CD14-positive monocyte (primary cell): ENCODE measurements at regions not wholly inside any gene's neighbourhood (a gene's known extent, or its start where the extent isn't known, plus 50 kb on each side); places are given as distances from the start of the nearest gene placed in this dataset.

Experiments
- DNase-seq, 3 donors: peaks; one replicate each; pipeline ENCODE4 v3.0.0-alpha.2; 2011 to 2022
- H2AFZ ChIP-seq: 2 replicates; pipeline ENCODE4 v1.6.0; 2012; ENCODE audit warnings: mild to moderate bottlenecking, low read depth, low read length, inconsistent platforms; ENCODE audit not compliant: insufficient read depth, poor library complexity, severe bottlenecking
- H3K27ac ChIP-seq, 2 donors: 1 replicate in 1 of 2; 2 replicates in 1 of 2; pipeline ENCODE4 v1.5.1; 2012 to 2013; ENCODE audit warnings: low read length in 2 of 2, control low read depth in 1 of 2, inconsistent platforms in 1 of 2, low read depth in 1 of 2, mild to moderate bottlenecking in 1 of 2
- H3K27me3 ChIP-seq, 2 donors: one replicate each; pipeline versions ENCODE4 v1.6.0 to v1.6.1; 2011 to 2013; ENCODE audit warnings: low read length in 2 of 2; ENCODE audit not compliant: control insufficient read depth in 2 of 2, insufficient read depth in 2 of 2
- H3K36me3 ChIP-seq, 2 donors: replicated peaks in 1 of 2; 1 replicate in 1 of 2; 2 replicates in 1 of 2; pipeline versions ENCODE4 v1.5.1 to v1.6.1; 2012 to 2013; ENCODE audit warnings: low read length in 2 of 2, control low read depth in 1 of 2, inconsistent platforms in 1 of 2, mild to moderate bottlenecking in 1 of 2; ENCODE audit not compliant: insufficient read depth in 2 of 2, control insufficient read depth in 1 of 2
- H3K4me1 ChIP-seq, 2 donors: 1 replicate in 1 of 2; 2 replicates in 1 of 2; pipeline versions ENCODE4 v1.5.1 to v1.6.1; 2012 to 2013; ENCODE audit warnings: low read length in 2 of 2, control low read depth in 1 of 2, inconsistent platforms in 1 of 2, mild to moderate bottlenecking in 1 of 2, moderate library complexity in 1 of 2; ENCODE audit not compliant: insufficient read depth in 2 of 2, control insufficient read depth in 1 of 2
- H3K4me2 ChIP-seq: replicated peaks from 2 replicates; pipeline ENCODE3; 2012; ENCODE audit warnings: low read length, moderate library complexity, mild to moderate bottlenecking; ENCODE audit not compliant: poor library complexity, severe bottlenecking; ENCODE audit errors: extremely low read depth
- H3K4me3 ChIP-seq, 3 experiments: fragments of 200-600 bp in 1 of 3; sonication (generic) in 1 of 3; replicated peaks in 1 of 3; 1 replicate in 2 of 3; 2 replicates in 1 of 3; pipeline ENCODE4 v1.5.1; 2011 to 2013; ENCODE audit warnings: low read length in 3 of 3, mild to moderate bottlenecking in 3 of 3, control low read depth in 2 of 3, low read depth in 2 of 3, inconsistent platforms in 1 of 3, moderate library complexity in 1 of 3
- H3K79me2 ChIP-seq: 2 replicates; pipeline ENCODE4 v1.6.0; 2012; ENCODE audit warnings: mild to moderate bottlenecking, control low read depth, inconsistent platforms, low read length, moderate library complexity; ENCODE audit not compliant: insufficient read depth
- H3K9ac ChIP-seq: 2 replicates; pipeline ENCODE4 v1.6.0; 2017; ENCODE audit warnings: low read length, mild to moderate bottlenecking; ENCODE audit not compliant: insufficient read depth, poor library complexity, severe bottlenecking
- H3K9me3 ChIP-seq, 2 donors: replicated peaks in 1 of 2; 1 replicate in 1 of 2; 2 replicates in 1 of 2; pipeline versions ENCODE4 v1.5.1 to v1.6.1; 2012 to 2013; ENCODE audit warnings: low read length in 2 of 2, control low read depth in 1 of 2; ENCODE audit not compliant: control insufficient read depth in 1 of 2, insufficient read depth in 1 of 2
- H4K20me1 ChIP-seq: 2 replicates; pipeline ENCODE4 v1.6.0; 2012; ENCODE audit warnings: mild to moderate bottlenecking, low read length, control low read depth, moderate library complexity; ENCODE audit not compliant: insufficient read depth
- H3K27ac Mint-ChIP-seq, 7 donors: one replicate each; pipeline ENCODE4 v1.8.0; 2020; ENCODE audit warnings: mild to moderate bottlenecking in 7 of 7, mixed read lengths in 7 of 7, moderate library complexity in 6 of 7, inconsistent platforms in 2 of 7
- H3K27me3 Mint-ChIP-seq, 3 donors: one replicate each; pipeline ENCODE4 v1.8.0; 2021 to 2022; ENCODE audit warnings: low read depth in 3 of 3, mild to moderate bottlenecking in 3 of 3, mixed read lengths in 3 of 3, moderate library complexity in 3 of 3, inconsistent platforms in 1 of 3
- H3K36me3 Mint-ChIP-seq, 2 donors: one replicate each; pipeline ENCODE4 v1.8.0; 2020; ENCODE audit warnings: mixed read lengths in 2 of 2, inconsistent platforms in 1 of 2, mild to moderate bottlenecking in 1 of 2
- H3K4me1 Mint-ChIP-seq: one replicate; pipeline ENCODE4 v1.8.0; 2020; ENCODE audit warnings: mild to moderate bottlenecking, mixed read lengths
- H3K4me3 Mint-ChIP-seq, 2 donors: one replicate each; pipeline ENCODE4 v1.8.0; 2020; ENCODE audit warnings: mild to moderate bottlenecking in 2 of 2, mixed read lengths in 2 of 2, moderate library complexity in 1 of 2
- H3K9me3 Mint-ChIP-seq, 7 donors: one replicate each; pipeline ENCODE4 v1.8.0; 2020 to 2022; ENCODE audit warnings: mixed read lengths in 7 of 7, mild to moderate bottlenecking in 6 of 7, moderate library complexity in 6 of 7, inconsistent platforms in 2 of 7
- CTCF ChIP-seq: fragments of 200-600 bp; IDR thresholded peaks from one replicate; pipeline ENCODE4 v1.8.0; 2022; ENCODE audit warnings: antibody characterized with exemption, mild to moderate bottlenecking
- WGBS: methylation state at CpG from one replicate; pipeline ENCODE4 v1.1.5; 2013; ENCODE audit warnings: missing lambda C conversion rate; ENCODE audit not compliant: insufficient coverage; 5-methylcytosine and 5-hydroxymethylcytosine counted together
- intact Hi-C, 2 donors: fragments of 100-400 bp; cut with micrococcal nuclease; formaldehyde crosslinking; loops; one replicate each; pipeline versions ENCODE4 v1.15.0 to v1.15.1; 2023

GRCh38 chr7:89826121-89826520, 328.1 kb upstream of the STEAP1 start:
- no peak overlapping the region for H3K4me3 ChIP-seq
- Mint-ChIP-seq H3K36me3 (no peaks in the 10 kb centered on the region), H3K27ac (no peak overlapping the region), H3K4me1 (no peaks in the 10 kb centered on the region), H3K4me3 (no peak overlapping the region), H3K9me3 (peaks cover 0 to 5% (median 0%) of the 10 kb centered on the region in 7 donors), H3K27me3 (no peaks in the 10 kb centered on the region)
- no peak overlapping the region for H3K4me2 ChIP-seq
- TF ChIP-seq CTCF: no peak
- H3K36me3 ChIP-seq: no peaks in the 10 kb centered on the region
- intact Hi-C loops: no loop called here
- no peaks in the 10 kb centered on the region for H3K79me2 ChIP-seq
- DNase-seq: no peak
- H3K27me3 ChIP-seq: no peaks in the 10 kb centered on the region
- no peak overlapping the region for H3K9ac ChIP-seq
- H2AFZ ChIP-seq: no peak overlapping the region
- H3K27ac ChIP-seq: no peak overlapping the region
- no peaks in the 10 kb centered on the region for H4K20me1 ChIP-seq
- H3K4me1 ChIP-seq: no peaks in the 10 kb centered on the region
- WGBS: no CpG with 5 or more reads among the region's 1 CpG
- no peaks in the 10 kb centered on the region for H3K9me3 ChIP-seq

DNA sequence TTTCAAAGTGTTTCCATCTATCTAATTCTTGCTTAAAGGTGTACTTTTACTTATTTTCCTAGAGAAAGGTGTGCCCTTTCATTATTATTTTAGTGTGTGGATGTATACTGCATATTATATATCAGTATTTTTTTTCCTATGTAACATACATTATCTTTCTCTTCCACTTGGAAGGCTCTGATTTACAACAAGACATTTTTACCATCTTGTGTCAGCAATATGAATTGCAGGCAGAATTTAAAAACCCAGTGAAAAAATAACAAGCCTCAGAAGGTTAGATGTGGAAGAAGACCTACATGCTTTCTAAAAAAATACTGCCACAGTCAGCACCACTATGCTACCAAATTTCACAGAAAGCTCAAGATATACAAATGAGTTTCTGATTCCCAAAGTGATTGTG, 327.7 kb upstream of the STEAP1 start:
- H3K9me3 ChIP-seq: no peaks in the 10 kb centered on the region
- TF ChIP-seq CTCF: no peak
- Mint-ChIP-seq H3K4me1 (no peaks in the 10 kb centered on the region), H3K27ac (no peak overlapping the region), H3K4me3 (no peak overlapping the region), H3K9me3 (peaks cover 0 to 6% (median 1%) of the 10 kb centered on the region in 7 donors), H3K36me3 (no peaks in the 10 kb centered on the region), H3K27me3 (no peaks in the 10 kb centered on the region)
- no peaks in the 10 kb centered on the region for H4K20me1 ChIP-seq
- no peak overlapping the region for H2AFZ ChIP-seq
- H3K9ac ChIP-seq: no peak overlapping the region
- no peak overlapping the region for H3K4me2 ChIP-seq
- H3K79me2 ChIP-seq: no peaks in the 10 kb centered on the region
- no peaks in the 10 kb centered on the region for H3K36me3 ChIP-seq
- intact Hi-C loops: no loop called here
- no peaks in the 10 kb centered on the region for H3K4me1 ChIP-seq
- no peaks in the 10 kb centered on the region for H3K27me3 ChIP-seq
- H3K27ac ChIP-seq: no peak overlapping the region
- DNase-seq: no peak
- H3K4me3 ChIP-seq: no peak overlapping the region
